NOMO-1 (cell line): ENCODE measurements at regions not wholly inside any gene's neighbourhood (a gene's known extent, or its start where the extent isn't known, plus 50 kb on each side); places are given as distances from the start of the nearest gene placed in this dataset.

Source experiments
- DNase-seq, 2 experiments: peaks; one replicate each; lab custom pipeline; 2025; ENCODE audit not compliant: unreplicated experiment in 2 of 2; lab: John Stamatoyannopoulos, UW

DNA sequence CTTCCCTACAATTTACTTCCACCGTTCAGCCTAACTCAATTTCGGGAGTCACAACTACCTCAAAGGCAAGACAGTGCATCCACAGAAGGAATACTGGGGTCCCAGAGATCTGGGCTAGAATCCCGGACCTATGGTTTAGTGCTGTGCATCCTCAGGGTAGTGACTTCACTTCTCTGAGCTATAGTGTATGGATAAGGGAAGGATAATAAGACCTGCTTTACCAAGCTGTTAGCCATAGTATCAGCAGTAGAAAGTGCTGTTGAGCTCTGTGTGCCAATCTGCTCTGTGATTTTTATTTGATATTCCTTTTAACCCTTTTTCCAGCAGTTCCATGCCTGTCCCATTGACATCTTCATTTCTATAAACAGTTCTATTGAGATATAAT lies 1044.3 kb downstream of the BCL11B start:
- no peak for DNase-seq

- no peak for DNase-seq
Observed at GRCh38 chr14:98229656-98230366, 1042.2 kb downstream of the BCL11B start.

- no peak for DNase-seq
Observed at GRCh38 chr14:98230411-98230810, 1041.6 kb downstream of the BCL11B start.

DNA sequence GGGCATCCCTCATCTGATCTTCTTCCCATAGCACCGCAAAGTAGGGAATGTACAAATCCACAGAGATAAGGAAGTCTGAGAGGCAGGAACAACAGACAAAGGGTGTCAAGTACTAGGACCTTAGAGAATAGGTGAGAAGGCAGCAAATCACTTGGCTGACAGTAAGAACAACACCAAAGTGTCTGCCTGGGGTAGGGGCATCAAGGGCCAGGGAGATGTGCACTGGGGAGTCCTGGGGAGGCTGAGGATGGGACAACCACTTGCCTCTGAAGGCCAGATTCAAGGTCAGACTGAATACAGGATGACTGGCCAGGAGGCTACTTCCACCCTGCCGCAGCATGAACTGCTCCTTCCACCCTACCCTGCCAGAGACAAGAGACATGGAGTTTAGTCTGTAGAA lies 1040.8 kb downstream of the BCL11B start:
- no peak for DNase-seq

DNA sequence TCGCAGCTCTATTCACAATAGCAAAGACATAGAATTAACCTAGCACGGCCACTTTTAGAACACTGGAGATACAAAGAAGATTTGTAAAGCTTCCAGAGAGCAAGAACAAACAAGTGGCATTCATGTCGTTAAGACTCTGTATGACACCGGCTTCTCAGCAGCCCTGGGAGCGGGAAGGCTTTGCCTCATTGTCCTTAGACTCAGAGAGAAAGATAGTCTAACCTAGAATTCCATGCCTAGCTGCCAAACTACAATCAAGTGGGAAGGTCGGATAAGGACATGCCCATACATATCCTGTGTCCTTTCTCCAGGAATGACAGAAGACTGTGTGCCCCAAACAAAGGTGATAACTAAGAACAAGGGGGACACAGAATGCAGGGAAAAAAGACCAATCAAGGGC lies 1038.3 kb downstream of the BCL11B start:
- no peak for DNase-seq

GRCh38 chr14:98234208-98234607 lies 1037.8 kb downstream of the BCL11B start:
- no peak for DNase-seq

GRCh38 chr14:98236314-98236713 lies 1035.7 kb downstream of the BCL11B start:
- no peak for DNase-seq

DNA sequence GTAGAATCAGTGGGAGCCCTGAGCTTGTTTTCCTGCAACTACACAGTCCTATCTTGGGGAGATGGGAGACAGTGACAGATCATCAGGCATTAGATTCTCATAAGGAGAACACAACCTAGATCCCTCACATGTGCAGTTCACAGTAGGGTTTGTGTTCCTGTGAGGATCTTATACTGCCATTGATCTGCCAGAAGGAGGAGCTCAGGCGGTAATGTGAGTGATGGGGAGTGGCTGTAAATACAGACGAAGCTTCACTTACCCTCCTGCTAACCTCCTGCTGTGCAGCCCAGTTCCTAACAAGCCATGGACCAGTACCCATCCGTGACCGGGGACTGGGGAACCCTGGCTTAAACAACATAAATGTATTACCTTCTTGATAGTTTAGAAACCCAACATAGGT lies 1034.1 kb downstream of the BCL11B start:
- no peak for DNase-seq

GRCh38 chr14:98240376-98240775 lies 1031.6 kb downstream of the BCL11B start:
- DNase-seq: no peak

DNA sequence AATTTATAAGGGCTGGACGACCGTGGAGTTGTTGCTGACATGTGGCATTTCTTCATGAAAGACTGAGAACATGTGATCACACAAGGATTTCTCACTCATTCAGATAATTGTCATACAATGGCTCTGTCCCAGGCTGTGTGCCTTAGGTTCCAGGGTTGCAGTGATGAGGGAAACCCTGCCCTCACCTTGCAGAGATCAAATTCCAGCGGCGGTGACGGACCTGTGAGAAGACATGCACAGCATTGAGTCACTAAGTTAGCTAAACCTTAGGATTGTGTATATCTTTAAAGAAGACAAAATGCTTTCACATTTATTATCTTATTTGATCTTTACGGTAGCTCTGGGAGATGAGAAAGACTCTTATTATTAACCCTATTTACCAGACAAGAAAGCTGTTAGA lies 1029.1 kb downstream of the BCL11B start:
- no peak for DNase-seq

GRCh38 chr14:98243332-98243731 lies 1028.7 kb downstream of the BCL11B start:
- DNase-seq: no peak

- DNase-seq: no peak
Observed at GRCh38 chr14:98244162-98244948, 1027.6 kb downstream of the BCL11B start.

GRCh38 chr14:98244966-98245569 lies 1026.9 kb downstream of the BCL11B start:
- DNase-seq: no peak

- no peak for DNase-seq
Observed at GRCh38 chr14:98249057-98249456, 1022.9 kb downstream of the BCL11B start.

GRCh38 chr14:98249476-98249875 lies 1022.5 kb downstream of the BCL11B start:
- DNase-seq: no peak

DNA sequence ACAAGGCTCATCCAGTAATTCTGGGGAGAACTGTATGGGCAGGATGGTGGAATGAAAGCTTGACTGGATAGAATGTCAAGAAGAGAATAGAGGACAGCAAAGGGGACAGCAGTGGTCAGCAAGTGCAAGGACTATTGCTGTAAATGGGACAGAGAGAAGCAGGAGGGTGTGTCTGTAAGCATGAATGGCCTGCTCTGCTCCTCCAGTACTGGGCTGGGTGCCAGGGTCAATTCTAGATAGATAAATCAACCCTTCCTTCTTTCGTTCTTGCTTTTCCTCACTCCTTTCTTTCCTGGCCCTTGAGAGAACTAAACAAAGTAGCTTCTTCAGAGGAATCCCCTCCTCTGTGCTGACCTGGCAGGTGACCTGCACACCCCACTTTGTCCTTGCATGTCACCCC lies 1019.2 kb downstream of the BCL11B start:
- DNase-seq: no peak

DNA sequence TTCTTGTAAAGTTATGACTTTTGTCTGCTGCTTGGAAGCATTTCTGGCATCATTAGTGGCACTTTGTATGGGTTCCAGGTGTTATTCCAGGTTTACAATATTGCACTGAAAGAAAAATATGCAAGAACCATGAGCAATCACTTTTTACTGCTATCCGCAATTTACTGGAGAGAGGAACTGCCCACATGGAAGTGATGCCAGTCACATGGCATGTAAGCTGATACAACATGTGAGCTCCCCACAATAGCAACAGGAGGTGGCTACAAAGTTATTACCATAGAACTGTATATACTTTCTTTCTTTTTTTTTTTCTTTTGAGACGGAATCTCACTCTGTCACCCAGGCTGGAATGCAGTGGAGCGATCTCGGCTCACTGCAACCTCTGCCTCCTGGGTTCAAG lies 1012.1 kb downstream of the BCL11B start:
- DNase-seq: no peak

GRCh38 chr14:98262566-98262965 lies 1009.4 kb downstream of the BCL11B start:
- DNase-seq: no peak

GRCh38 chr14:98269533-98269932 lies 1002.5 kb downstream of the BCL11B start:
- DNase-seq: no peak

GRCh38 chr14:98270201-98270600 lies 1001.8 kb downstream of the BCL11B start:
- DNase-seq: no peak

GRCh38 chr14:98274596-98274995 lies 997.4 kb downstream of the BCL11B start:
- no peak for DNase-seq

GRCh38 chr14:98278800-98279199 lies 993.2 kb downstream of the BCL11B start:
- no peak for DNase-seq
